ENCODE measurements at regions not wholly inside any gene's neighbourhood (a gene's known extent, or its start where the extent isn't known, plus 50 kb on each side); places are given as distances from the start of the nearest gene placed in this dataset.
A peak's percentile ranks its signal among the peaks of the same experiment; 100 is the strongest.

GRCh38 chr4:160159457-160159856, 1056.6 kb downstream of the RAPGEF2 start:
- no peak for DNase-seq (ENCODE audit: low spot score)
- no peak overlapping the region for H3K4me3 ChIP-seq (ENCODE audit: low read depth, low read length, poor library complexity, severe bottlenecking)
- TF ChIP-seq CTCF (conservative IDR thresholded peaks at IDR 0.05; ENCODE audit: low read depth, low read length) = no peak
- POLR2A ChIA-PET (ENCODE audit: low non-redundant PET) = no interaction called here
- BruUV-seq (replicated peaks) = no TSS peak
- intact Hi-C loops (cut with micrococcal nuclease; ENCODE audit: unreplicated experiment) = no loop called here
- H3K27ac ChIP-seq (ENCODE audit: low read depth, low read length, poor library complexity, severe bottlenecking) = no peak overlapping the region
- peaks cover 4% of the 10 kb centered on the region for H3K9me3 ChIP-seq (ENCODE audit: low read depth, low read length, poor library complexity, severe bottlenecking)
- CTCF ChIA-PET = no interaction called here
- no peaks in the 10 kb centered on the region for H3K36me3 ChIP-seq (ENCODE audit: insufficient read depth, low read length, poor library complexity, severe bottlenecking)
- no peaks in the 10 kb centered on the region for H3K4me1 ChIP-seq (ENCODE audit: insufficient read depth, low read length, poor library complexity, severe bottlenecking)
- H3K27me3 ChIP-seq (replicated peaks; ENCODE audit: insufficient read depth, low read depth, low read length, poor library complexity) = no peaks in the 10 kb centered on the region

- TF ChIP-seq EZH2 (IDR thresholded peaks at IDR 0.05; ENCODE audit: borderline replicate concordance, low read depth, low read length, poor library complexity, severe bottlenecking) (no peak), CTCF (conservative IDR thresholded peaks at IDR 0.05; ENCODE audit: low read depth, low read length) (no peak)
- no peak overlapping the region for H3K4me3 ChIP-seq (ENCODE audit: low read depth, low read length, poor library complexity, severe bottlenecking)
- CTCF ChIA-PET = no interaction called here
- POLR2A ChIA-PET (ENCODE audit: low non-redundant PET) = no interaction called here
- no peak overlapping the region for H3K27ac ChIP-seq (ENCODE audit: low read depth, low read length, poor library complexity, severe bottlenecking)
- H3K27me3 ChIP-seq (replicated peaks; ENCODE audit: insufficient read depth, low read depth, low read length, poor library complexity) = no peaks in the 10 kb centered on the region
- no peaks in the 10 kb centered on the region for H3K36me3 ChIP-seq (ENCODE audit: insufficient read depth, low read length, poor library complexity, severe bottlenecking)
- H3K4me1 ChIP-seq (ENCODE audit: insufficient read depth, low read length, poor library complexity, severe bottlenecking) = no peaks in the 10 kb centered on the region
- intact Hi-C loops (cut with micrococcal nuclease; ENCODE audit: unreplicated experiment) = no loop called here
- BruUV-seq (replicated peaks) = no TSS peak
- no peak for DNase-seq (ENCODE audit: low spot score)
- peaks cover 4% of the 10 kb centered on the region for H3K9me3 ChIP-seq (ENCODE audit: low read depth, low read length, poor library complexity, severe bottlenecking)
Observed at GRCh38 chr4:160161026-160161425, 1058.1 kb downstream of the RAPGEF2 start.

- no TSS peak for BruUV-seq (replicated peaks)
- POLR2A ChIA-PET (ENCODE audit: low non-redundant PET) = no interaction called here
- Histone ChIP-seq H3K4me1 (ENCODE audit: insufficient read depth, low read length, poor library complexity, severe bottlenecking) (no peaks in the 10 kb centered on the region), H3K9me3 (ENCODE audit: low read depth, low read length, poor library complexity, severe bottlenecking) (no peaks in the 10 kb centered on the region), H3K4me3 (ENCODE audit: low read depth, low read length, poor library complexity, severe bottlenecking) (no peak overlapping the region), H3K27ac (ENCODE audit: low read depth, low read length, poor library complexity, severe bottlenecking) (no peak overlapping the region), H3K27me3 (replicated peaks; ENCODE audit: insufficient read depth, low read depth, low read length, poor library complexity) (no peaks in the 10 kb centered on the region), H3K36me3 (ENCODE audit: insufficient read depth, low read length, poor library complexity, severe bottlenecking) (no peaks in the 10 kb centered on the region)
- intact Hi-C loops (cut with micrococcal nuclease; ENCODE audit: unreplicated experiment) = no loop called here
- TF ChIP-seq CTCF (conservative IDR thresholded peaks at IDR 0.05; ENCODE audit: low read depth, low read length) = 0 out of 2 replicates have a peak, but pooled peaks have one; percentile 30
- no peak for TF ChIP-seq EZH2 (IDR thresholded peaks at IDR 0.05; ENCODE audit: borderline replicate concordance, low read depth, low read length, poor library complexity, severe bottlenecking)
- CTCF ChIA-PET = no interaction called here
- DNase-seq (ENCODE audit: low spot score) = peak; percentile 23
Observed at GRCh38 chr4:160175064-160175643, 1072.3 kb downstream of the RAPGEF2 start.

Data from A673 (cell line).